A549 (cell line): ENCODE measurements at regions not wholly inside any gene's neighbourhood (a gene's known extent, or its start where the extent isn't known, plus 50 kb on each side); places are given as distances from the start of the nearest gene placed in this dataset.

Experiments used
- ATAC-seq, 2 experiments: fragments of 200-7000 bp in 1 of 2; fragments of >200 bp in 1 of 2; cut with Nextera tagmentation in 1 of 2; cut with Tn5 transposase in 1 of 2; 3 replicates each; pipeline versions ENCODE4 v1.8.0 to v1.9.1; 2018 to 2020; ENCODE audit warnings: mild to moderate bottlenecking in 1 of 2, moderate library complexity in 1 of 2
- CTCF ChIA-PET: fragments of 300-600 bp; sonication (Branson Sonifier 250); formaldehyde crosslinking; extraction: SDS; loops from one replicate; lab custom pipeline; 2021; ENCODE audit warnings: antibody characterized with exemption, inconsistent platforms; lab: Yijun Ruan, JAX
- POLR2A ChIA-PET: fragments of 350-600 bp; formaldehyde crosslinking; extraction: SDS; loops from one replicate; lab custom pipeline; 2021; ENCODE audit warnings: antibody characterized with exemption, inconsistent platforms; lab: Yijun Ruan, JAX
- DNase-seq, 2 experiments: peaks; one replicate each; pipeline versions ENCODE4 v3.0.0 to v3.0.0-alpha.2; 2011 to 2016; ENCODE audit warnings: low read depth in 1 of 2, low spot score in 1 of 2
- FAIRE-seq: peaks from 2 replicates; lab custom pipeline; 2011; peaks lifted over from hg19 to GRCh38; lab: Jason Lieb, UNC
- H3K27ac ChIP-seq, 2 experiments: fragments of >200 bp; sonication (Bioruptor Twin); formaldehyde crosslinking; 3 replicates each; pipeline ENCODE4 v1.5.1; 2016 to 2017
- H3K4me1 ChIP-seq: fragments of >200 bp; sonication (Bioruptor Twin); formaldehyde crosslinking; 3 replicates; pipeline ENCODE4 v1.6.1; 2016
- H3K4me2 ChIP-seq: fragments of >200 bp; sonication (Bioruptor Twin); formaldehyde crosslinking; 3 replicates; pipeline ENCODE4 v1.6.1; 2016
- H3K4me3 ChIP-seq: fragments of >200 bp; sonication (Bioruptor Twin); formaldehyde crosslinking; 3 replicates; pipeline ENCODE4 v1.5.1; 2016
- H3K9me3 ChIP-seq: fragments of >200 bp; sonication (Bioruptor Twin); formaldehyde crosslinking; 3 replicates; pipeline ENCODE4 v1.6.1; 2016
- CHD2 ChIP-seq: fragments of 150-350 bp; IDR thresholded peaks from 2 replicates; pipeline ENCODE4 v1.6.1; 2014; ENCODE audit warnings: low read length; ENCODE audit not compliant: partially characterized antibody
- CHD4 ChIP-seq: fragments of 200-600 bp; sonication (generic); IDR thresholded peaks from 2 replicates; pipeline ENCODE4 v1.6.1; 2016; ENCODE audit warnings: antibody characterized with exemption, mild to moderate bottlenecking, borderline replicate concordance
- EHF ChIP-seq: fragments of 250-450 bp; sonication (Bioruptor Pico); IDR thresholded peaks from 2 replicates; pipeline ENCODE4 v1.5.0; 2020; ENCODE audit warnings: mild to moderate bottlenecking
- EHMT2 ChIP-seq: fragments of 200-600 bp; sonication (generic); IDR thresholded peaks from 2 replicates; pipeline ENCODE4 v1.6.1; 2016; ENCODE audit warnings: antibody characterized with exemption, low read depth, mild to moderate bottlenecking, moderate library complexity
- EP300 ChIP-seq, 2 experiments: fragments of >200 bp; sonication (Bioruptor Twin); formaldehyde crosslinking; IDR thresholded peaks; 2 replicates in 1 of 2; 3 replicates in 1 of 2; pipeline ENCODE4 v1.6.1; 2016 to 2017
- FOSB ChIP-seq: fragments of 250-450 bp; sonication (Bioruptor Pico); IDR thresholded peaks from 2 replicates; pipeline ENCODE4 v1.5.0; 2020; ENCODE audit warnings: mild to moderate bottlenecking, moderate library complexity
- GATA3 ChIP-seq: IDR thresholded peaks from 2 replicates; pipeline ENCODE4 v1.6.1; 2012; ENCODE audit warnings: borderline replicate concordance
- HDAC2 ChIP-seq: fragments of 200-600 bp; sonication (generic); IDR thresholded peaks from 2 replicates; pipeline ENCODE4 v1.6.1; 2016
- HEYL ChIP-seq: fragments of 250-450 bp; sonication (Bioruptor Pico); IDR thresholded peaks from 2 replicates; pipeline ENCODE4 v1.8.0; 2021; ENCODE audit warnings: mild to moderate bottlenecking, moderate library complexity
- HOXB5 ChIP-seq: fragments of 250-450 bp; sonication (Bioruptor Pico); IDR thresholded peaks from 2 replicates; pipeline ENCODE4 v1.5.0; 2020; ENCODE audit warnings: mild to moderate bottlenecking, moderate library complexity
- JUN ChIP-seq, 2 experiments: fragments of >200 bp; sonication (Bioruptor Twin); formaldehyde crosslinking; IDR thresholded peaks; 2 replicates in 1 of 2; 3 replicates in 1 of 2; pipeline ENCODE4 v1.6.1; 2016 to 2017
- KDM1A ChIP-seq: fragments of 200-600 bp; sonication (generic); IDR thresholded peaks from 2 replicates; pipeline ENCODE4 v1.6.1; 2016; ENCODE audit warnings: low read depth, mild to moderate bottlenecking
- PHF8 ChIP-seq: fragments of 200-600 bp; sonication (generic); IDR thresholded peaks from 2 replicates; pipeline ENCODE4 v1.6.1; 2016; ENCODE audit warnings: low read depth, mild to moderate bottlenecking, antibody characterized with exemption, moderate library complexity, borderline replicate concordance
- POLR2AphosphoS2 ChIP-seq: conservative IDR thresholded peaks from 2 replicates; pipeline ENCODE4 v1.6.1; 2012; ENCODE audit warnings: low read length, improper control_type of control experiment, inconsistent platforms
- RAD21 ChIP-seq, 2 experiments: fragments of >200 bp in 1 of 2; sonication (Bioruptor Twin) in 1 of 2; formaldehyde crosslinking in 1 of 2; IDR thresholded peaks in 1 of 2; conservative IDR thresholded peaks in 1 of 2; 2 replicates in 1 of 2; 3 replicates in 1 of 2; pipeline ENCODE4 v1.6.1; 2012 to 2018; ENCODE audit warnings: inconsistent platforms in 1 of 2
- RARB ChIP-seq: fragments of 250-450 bp; sonication (Bioruptor Pico); IDR thresholded peaks from 2 replicates; pipeline ENCODE4 v1.8.0; 2021; ENCODE audit warnings: mild to moderate bottlenecking, moderate library complexity
- RFX5 ChIP-seq: fragments of 450-650 bp; IDR thresholded peaks from 2 replicates; pipeline ENCODE4 v1.7.1; 2014; ENCODE audit warnings: antibody characterized with exemption, mild to moderate bottlenecking, moderate library complexity
- SREBF2 ChIP-seq: fragments of 450-650 bp; IDR thresholded peaks from 2 replicates; pipeline ENCODE4 v1.6.1; 2014; ENCODE audit warnings: mild to moderate bottlenecking, moderate library complexity
- TP53 ChIP-seq: fragments of 250-450 bp; sonication (Bioruptor Pico); IDR thresholded peaks from 2 replicates; pipeline ENCODE4 v1.5.0; 2021; ENCODE audit warnings: mild to moderate bottlenecking, moderate library complexity
- ZC3H11A ChIP-seq: fragments of 450-650 bp; IDR thresholded peaks from 2 replicates; pipeline ENCODE4 v1.6.1; 2014; ENCODE audit warnings: antibody characterized with exemption, mild to moderate bottlenecking
- ZNF302 ChIP-seq: fragments of 250-450 bp; sonication (Bioruptor Pico); IDR thresholded peaks from 2 replicates; pipeline ENCODE4 v1.9.0; 2021; ENCODE audit warnings: inconsistent platforms, mild to moderate bottlenecking, moderate library complexity
- ZSCAN20 ChIP-seq: fragments of 250-450 bp; sonication (Bioruptor Pico); IDR thresholded peaks from 2 replicates; pipeline ENCODE4 v1.8.0; 2022; ENCODE audit warnings: mild to moderate bottlenecking, moderate library complexity
- WGBS: methylation state at CpG from one replicate; pipeline ENCODE4 v1.1.6; 2017; ENCODE audit errors: missing lambda C conversion rate; 5-methylcytosine and 5-hydroxymethylcytosine counted together
- TF ChIP-seq, protein P1 (sequence below): fragments of 150-350 bp; IDR thresholded peaks from 2 replicates; pipeline ENCODE4 v1.6.1; 2014; ENCODE audit warnings: low read depth, mild to moderate bottlenecking, low read length
- TF ChIP-seq, protein P2 (sequence below): IDR thresholded peaks from 2 replicates; pipeline ENCODE4 v1.6.1; 2012
- TF ChIP-seq, protein P3 (sequence below): fragments of >200 bp; sonication (Bioruptor Twin); formaldehyde crosslinking; IDR thresholded peaks from 3 replicates; pipeline ENCODE4 v1.5.1; 2016
- TF ChIP-seq, protein P4 (sequence below): IDR thresholded peaks from 2 replicates; pipeline ENCODE4 v1.6.1; 2012

DNA sequence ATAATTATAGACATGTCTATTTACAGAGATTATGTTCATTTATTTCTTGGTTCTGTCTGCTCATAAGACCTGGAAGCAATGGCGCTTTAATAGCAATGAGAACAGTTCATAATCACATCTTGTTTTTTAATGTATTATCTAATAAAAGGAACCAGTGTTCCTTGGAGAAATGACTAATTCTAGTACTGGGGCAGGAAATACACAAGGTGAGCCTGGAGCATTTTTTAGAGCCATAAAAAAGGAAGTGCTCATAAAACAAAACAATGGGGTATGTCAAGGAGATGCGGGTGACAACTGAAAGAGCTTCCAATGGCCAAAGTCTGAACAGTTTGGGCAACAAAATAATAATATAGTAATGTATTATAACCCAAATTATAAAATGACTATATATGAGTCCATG is 531.9 kb upstream of the CHD1 start:
- Histone ChIP-seq H3K4me2 (no peak overlapping the region), H3K9me3 (no peaks in the 10 kb centered on the region), H3K27ac (no peak overlapping the region), H3K4me1 (no peaks in the 10 kb centered on the region), H3K4me3 (no peak overlapping the region)
- ChIA-PET CTCF (no interaction called here), POLR2A (no interaction called here)
- ATAC-seq (no peak), FAIRE-seq (no peak), DNase-seq (no peak)
- 24% methylated on average over 2 of the region's 2 CpGs for WGBS
- TF ChIP-seq PHF8 (no peak), JUN (IDR thresholded peaks at IDR 0.05) (no peak), RAD21 (conservative IDR thresholded peaks at IDR 0.05 in 1 of 2, IDR thresholded peaks at IDR 0.05 in 1 of 2) (no peak), RFX5 (no peak), HOXB5 (CRISPR knock-in tag) (no peak)

DNA sequence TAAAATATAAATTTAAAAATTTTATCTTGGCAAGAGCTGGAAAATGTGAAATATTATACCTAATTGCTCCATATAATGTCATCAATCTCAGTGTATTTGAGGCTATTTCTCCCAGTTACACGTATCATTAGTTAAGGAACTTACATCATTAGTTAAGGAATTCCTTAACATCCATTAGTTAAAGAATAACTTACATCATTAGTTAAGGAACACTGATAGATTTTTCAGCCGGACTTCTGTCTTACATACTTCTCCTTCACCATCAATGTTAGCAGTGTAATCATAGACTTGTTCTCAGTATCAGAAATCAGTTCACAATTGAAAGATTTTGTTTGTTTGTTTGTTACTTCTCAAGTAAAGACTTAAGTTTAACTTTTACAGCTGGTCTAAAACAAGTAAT is 524.4 kb upstream of the CHD1 start:
- no peaks in the 10 kb centered on the region for H3K9me3 ChIP-seq
- POLR2A ChIA-PET, result no interaction called here
- 31% methylated on average over 2 of the region's 2 CpGs for WGBS
- H3K4me2 ChIP-seq, result no peak overlapping the region
- no peak for DNase-seq
- no peak overlapping the region for H3K27ac ChIP-seq
- no peaks in the 10 kb centered on the region for H3K4me1 ChIP-seq
- TF ChIP-seq EHF (CRISPR knock-in tag) (no peak), HEYL (no peak), SREBF2 (no peak), RARB (CRISPR knock-in tag) (no peak), HDAC2 (no peak), ZSCAN20 (CRISPR knock-in tag) (no peak), TP53 (no peak), KDM1A (no peak)
- TF ChIP-seq, protein P1, sequence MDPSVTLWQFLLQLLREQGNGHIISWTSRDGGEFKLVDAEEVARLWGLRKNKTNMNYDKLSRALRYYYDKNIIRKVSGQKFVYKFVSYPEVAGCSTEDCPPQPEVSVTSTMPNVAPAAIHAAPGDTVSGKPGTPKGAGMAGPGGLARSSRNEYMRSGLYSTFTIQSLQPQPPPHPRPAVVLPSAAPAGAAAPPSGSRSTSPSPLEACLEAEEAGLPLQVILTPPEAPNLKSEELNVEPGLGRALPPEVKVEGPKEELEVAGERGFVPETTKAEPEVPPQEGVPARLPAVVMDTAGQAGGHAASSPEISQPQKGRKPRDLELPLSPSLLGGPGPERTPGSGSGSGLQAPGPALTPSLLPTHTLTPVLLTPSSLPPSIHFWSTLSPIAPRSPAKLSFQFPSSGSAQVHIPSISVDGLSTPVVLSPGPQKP, result no peak
- TF ChIP-seq, protein P2, sequence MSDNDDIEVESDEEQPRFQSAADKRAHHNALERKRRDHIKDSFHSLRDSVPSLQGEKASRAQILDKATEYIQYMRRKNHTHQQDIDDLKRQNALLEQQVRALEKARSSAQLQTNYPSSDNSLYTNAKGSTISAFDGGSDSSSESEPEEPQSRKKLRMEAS, result no peak
- TF ChIP-seq, protein P3, sequence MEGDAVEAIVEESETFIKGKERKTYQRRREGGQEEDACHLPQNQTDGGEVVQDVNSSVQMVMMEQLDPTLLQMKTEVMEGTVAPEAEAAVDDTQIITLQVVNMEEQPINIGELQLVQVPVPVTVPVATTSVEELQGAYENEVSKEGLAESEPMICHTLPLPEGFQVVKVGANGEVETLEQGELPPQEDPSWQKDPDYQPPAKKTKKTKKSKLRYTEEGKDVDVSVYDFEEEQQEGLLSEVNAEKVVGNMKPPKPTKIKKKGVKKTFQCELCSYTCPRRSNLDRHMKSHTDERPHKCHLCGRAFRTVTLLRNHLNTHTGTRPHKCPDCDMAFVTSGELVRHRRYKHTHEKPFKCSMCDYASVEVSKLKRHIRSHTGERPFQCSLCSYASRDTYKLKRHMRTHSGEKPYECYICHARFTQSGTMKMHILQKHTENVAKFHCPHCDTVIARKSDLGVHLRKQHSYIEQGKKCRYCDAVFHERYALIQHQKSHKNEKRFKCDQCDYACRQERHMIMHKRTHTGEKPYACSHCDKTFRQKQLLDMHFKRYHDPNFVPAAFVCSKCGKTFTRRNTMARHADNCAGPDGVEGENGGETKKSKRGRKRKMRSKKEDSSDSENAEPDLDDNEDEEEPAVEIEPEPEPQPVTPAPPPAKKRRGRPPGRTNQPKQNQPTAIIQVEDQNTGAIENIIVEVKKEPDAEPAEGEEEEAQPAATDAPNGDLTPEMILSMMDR, result no peak
- TF ChIP-seq, all 56 proteins: peak for 0
- FAIRE-seq (no peak), ATAC-seq (no peak)
- CTCF ChIA-PET, result no interaction called here
- H3K4me3 ChIP-seq, result no peak overlapping the region

DNA sequence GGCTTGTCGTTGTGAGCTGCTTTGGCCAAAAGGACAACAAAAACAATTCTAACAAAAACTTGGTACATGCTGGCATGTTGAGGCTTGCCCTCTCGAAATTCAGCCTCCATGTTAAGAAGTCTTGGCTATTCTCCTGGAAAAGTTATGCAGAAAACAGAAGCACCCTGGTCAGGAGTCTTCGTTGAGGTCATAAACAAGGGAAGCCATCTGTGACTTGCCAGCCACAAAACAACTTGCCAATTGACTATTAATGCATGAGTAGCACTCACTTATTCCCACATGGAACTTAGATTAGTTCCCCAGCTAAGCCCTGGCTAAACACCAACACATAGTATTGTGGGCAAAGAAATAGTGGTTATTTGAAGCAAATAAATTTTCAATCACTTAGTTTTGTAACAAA is 521.0 kb upstream of the CHD1 start:
- FAIRE-seq, result no peak
- Histone ChIP-seq H3K4me3 (no peak overlapping the region), H3K4me2 (no peak overlapping the region), H3K4me1 (no peaks in the 10 kb centered on the region), H3K9me3 (no peaks in the 10 kb centered on the region), H3K27ac (no peak overlapping the region)
- no peak for DNase-seq
- ChIA-PET POLR2A (no interaction called here), CTCF (no interaction called here)
- WGBS, result 23% methylated on average over 3 of the region's 3 CpGs
- TF ChIP-seq FOSB (CRISPR knock-in tag), result no peak
- ATAC-seq, result no peak

DNA sequence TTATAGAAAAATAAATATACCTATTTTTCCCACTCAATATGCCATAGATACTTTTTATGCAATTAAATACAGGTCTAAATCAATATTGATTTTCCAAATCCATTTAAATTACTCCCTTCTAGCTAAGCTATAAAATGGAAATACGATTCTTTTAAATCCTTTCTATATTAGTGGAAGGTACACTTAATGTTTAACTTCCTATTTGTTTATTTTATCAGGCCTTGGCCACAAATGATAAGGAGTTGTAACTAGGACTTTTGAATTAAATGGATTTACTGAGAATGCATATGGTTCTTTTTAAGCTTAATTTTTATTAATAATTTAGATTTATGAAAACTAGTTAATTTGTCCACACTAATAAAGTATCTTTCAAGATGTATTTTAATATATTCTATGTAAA is 517.0 kb upstream of the CHD1 start:
- ATAC-seq (no peak), FAIRE-seq (no peak), DNase-seq (no peak)
- no peak overlapping the region for H3K4me2 ChIP-seq
- POLR2A ChIA-PET, result no interaction called here
- H3K4me1 ChIP-seq, result no peaks in the 10 kb centered on the region
- H3K27ac ChIP-seq, result no peak overlapping the region
- H3K9me3 ChIP-seq, result no peaks in the 10 kb centered on the region
- 18% methylated on average over 1 of the region's 1 CpG for WGBS
- H3K4me3 ChIP-seq, result no peak overlapping the region
- CTCF ChIA-PET, result no interaction called here
- TF ChIP-seq, protein P4, sequence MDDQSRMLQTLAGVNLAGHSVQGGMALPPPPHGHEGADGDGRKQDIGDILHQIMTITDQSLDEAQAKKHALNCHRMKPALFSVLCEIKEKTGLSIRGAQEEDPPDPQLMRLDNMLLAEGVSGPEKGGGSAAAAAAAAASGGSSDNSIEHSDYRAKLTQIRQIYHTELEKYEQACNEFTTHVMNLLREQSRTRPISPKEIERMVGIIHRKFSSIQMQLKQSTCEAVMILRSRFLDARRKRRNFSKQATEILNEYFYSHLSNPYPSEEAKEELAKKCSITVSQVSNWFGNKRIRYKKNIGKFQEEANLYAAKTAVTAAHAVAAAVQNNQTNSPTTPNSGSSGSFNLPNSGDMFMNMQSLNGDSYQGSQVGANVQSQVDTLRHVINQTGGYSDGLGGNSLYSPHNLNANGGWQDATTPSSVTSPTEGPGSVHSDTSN, result no peak
- TF ChIP-seq ZNF302 (CRISPR knock-in tag) (no peak), ZC3H11A (no peak), POLR2AphosphoS2 (no peak), FOSB (CRISPR knock-in tag) (no peak), CHD2 (no peak), EP300 (IDR thresholded peaks at IDR 0.05) (no peak), CHD4 (no peak), GATA3 (no peak), EHMT2 (no peak)
- TF ChIP-seq, protein P1, result no peak
